Central memory CD8-positive, alpha-beta T cell (primary cell): ENCODE measurements at regions not wholly inside any gene's neighbourhood (a gene's known extent, or its start where the extent isn't known, plus 50 kb on each side); places are given as distances from the start of the nearest gene placed in this dataset.

ENCODE experiments used
- ATAC-seq: fragments of 150-1000 bp; cut with Tn5 transposase; replicated peaks from 2 replicates; pipeline ENCODE4 v1.10.0; 2022; ENCODE audit warnings: mild to moderate bottlenecking, moderate FRiP score, moderate number of reproducible peaks; ENCODE audit not compliant: poor library complexity, severe bottlenecking; ENCODE audit errors: extremely low read depth
- DNase-seq, 2 donors: peaks; one replicate each; pipeline ENCODE4 v3.0.0; 2021; ENCODE audit warnings: low spot score in 2 of 2
- H3K27ac Mint-ChIP-seq: one replicate; pipeline ENCODE4 v1.8.0; 2022; ENCODE audit warnings: low read depth, mild to moderate bottlenecking, moderate library complexity, mixed read lengths
- H3K27me3 Mint-ChIP-seq: one replicate; pipeline ENCODE4 v1.8.0; 2022; ENCODE audit warnings: mixed read lengths
- H3K36me3 Mint-ChIP-seq: one replicate; pipeline ENCODE4 v1.8.0; 2022; ENCODE audit warnings: mild to moderate bottlenecking, moderate library complexity, mixed read lengths; ENCODE audit not compliant: insufficient read depth
- H3K4me1 Mint-ChIP-seq: one replicate; pipeline ENCODE4 v1.8.0; 2022; ENCODE audit warnings: mixed read lengths
- H3K4me3 Mint-ChIP-seq: one replicate; pipeline ENCODE4 v1.8.0; 2022; ENCODE audit warnings: mild to moderate bottlenecking, moderate library complexity, mixed read lengths
- H3K9me3 Mint-ChIP-seq: one replicate; pipeline ENCODE4 v1.8.0; 2022; ENCODE audit warnings: mixed read lengths

- Mint-ChIP-seq H3K27ac (no peak overlapping the region), H3K36me3 (no peaks in the 10 kb centered on the region), H3K9me3 (peaks cover 6% of the 10 kb centered on the region), H3K4me3 (no peak overlapping the region), H3K4me1 (no peaks in the 10 kb centered on the region), H3K27me3 (no peaks in the 10 kb centered on the region)
- ATAC-seq (no peak), DNase-seq (no peak)
Measured at GRCh38 chr1:238205045-238205662, 314.4 kb upstream of the ZP4 start.

- Mint-ChIP-seq H3K4me1 (no peaks in the 10 kb centered on the region), H3K27me3 (no peaks in the 10 kb centered on the region), H3K36me3 (no peaks in the 10 kb centered on the region), H3K4me3 (no peak overlapping the region), H3K27ac (no peak overlapping the region), H3K9me3 (peaks cover 6% of the 10 kb centered on the region)
- ATAC-seq, result no peak
- DNase-seq, result no peak
Measured at GRCh38 chr1:238201992-238202391, 311.3 kb upstream of the ZP4 start.

GRCh38 chr1:238199325-238199724, 308.6 kb upstream of the ZP4 start:
- Mint-ChIP-seq H3K4me3 (no peak overlapping the region), H3K9me3 (peaks cover 11% of the 10 kb centered on the region), H3K27me3 (no peaks in the 10 kb centered on the region), H3K27ac (no peak overlapping the region), H3K36me3 (peaks cover 3% of the 10 kb centered on the region), H3K4me1 (no peaks in the 10 kb centered on the region)
- DNase-seq (no peak), ATAC-seq (no peak)

- Mint-ChIP-seq H3K27ac (no peak overlapping the region), H3K36me3 (peaks cover 3% of the 10 kb centered on the region), H3K4me3 (no peak overlapping the region), H3K9me3 (peaks cover 11% of the 10 kb centered on the region), H3K4me1 (no peaks in the 10 kb centered on the region), H3K27me3 (no peaks in the 10 kb centered on the region)
- ATAC-seq, result no peak
- no peak for DNase-seq
Measured at GRCh38 chr1:238196516-238196915, 305.8 kb upstream of the ZP4 start.

- DNase-seq, result no peak
- H3K27ac Mint-ChIP-seq, result no peak overlapping the region
Measured at GRCh38 chr1:238191170-238191569, 300.4 kb upstream of the ZP4 start.

GRCh38 chr1:238187575-238187949, 296.8 kb upstream of the ZP4 start:
- H3K4me3 Mint-ChIP-seq, result no peak overlapping the region
- peaks cover 1% of the 10 kb centered on the region for H3K36me3 Mint-ChIP-seq
- no peak overlapping the region for H3K27ac Mint-ChIP-seq
- ATAC-seq (no peak), DNase-seq (no peak)
- no peaks in the 10 kb centered on the region for H3K27me3 Mint-ChIP-seq
- peaks cover 17% of the 10 kb centered on the region for H3K9me3 Mint-ChIP-seq
- H3K4me1 Mint-ChIP-seq, result no peaks in the 10 kb centered on the region

More at GRCh38 chr1:238191170-238191569, 300.4 kb upstream of the ZP4 start:
- ATAC-seq, result no peak
- peaks cover 1% of the 10 kb centered on the region for H3K36me3 Mint-ChIP-seq
- no peaks in the 10 kb centered on the region for H3K4me1 Mint-ChIP-seq
- H3K27me3 Mint-ChIP-seq, result no peaks in the 10 kb centered on the region
- peaks cover 11% of the 10 kb centered on the region for H3K9me3 Mint-ChIP-seq
- H3K4me3 Mint-ChIP-seq, result no peak overlapping the region

- ATAC-seq, result no peak
- Mint-ChIP-seq H3K27me3 (no peaks in the 10 kb centered on the region), H3K4me3 (no peak overlapping the region), H3K27ac (no peak overlapping the region), H3K9me3 (peaks cover 17% of the 10 kb centered on the region), H3K36me3 (peaks cover 1% of the 10 kb centered on the region), H3K4me1 (no peaks in the 10 kb centered on the region)
- DNase-seq, result no peak
Measured at GRCh38 chr1:238186887-238187574, 296.3 kb upstream of the ZP4 start.

- ATAC-seq (no peak), DNase-seq (no peak)
- Mint-ChIP-seq H3K27me3 (no peaks in the 10 kb centered on the region), H3K36me3 (no peaks in the 10 kb centered on the region), H3K4me3 (no peak overlapping the region), H3K9me3 (peaks cover 16% of the 10 kb centered on the region), H3K27ac (no peak overlapping the region), H3K4me1 (no peaks in the 10 kb centered on the region)
Measured at GRCh38 chr1:238177960-238178645, 287.4 kb upstream of the ZP4 start.

- H3K4me3 Mint-ChIP-seq, result no peak overlapping the region
- DNase-seq (no peak), ATAC-seq (no peak)
- no peaks in the 10 kb centered on the region for H3K27me3 Mint-ChIP-seq
- peaks cover 16% of the 10 kb centered on the region for H3K9me3 Mint-ChIP-seq
- H3K36me3 Mint-ChIP-seq, result no peaks in the 10 kb centered on the region
- H3K27ac Mint-ChIP-seq, result no peak overlapping the region
- no peaks in the 10 kb centered on the region for H3K4me1 Mint-ChIP-seq
Measured at GRCh38 chr1:238177351-238177750, 286.6 kb upstream of the ZP4 start.

- Mint-ChIP-seq H3K27me3 (no peaks in the 10 kb centered on the region), H3K4me1 (no peaks in the 10 kb centered on the region), H3K27ac (no peak overlapping the region), H3K4me3 (no peak overlapping the region), H3K9me3 (peaks cover 16% of the 10 kb centered on the region), H3K36me3 (no peaks in the 10 kb centered on the region)
- ATAC-seq (no peak), DNase-seq (no peak)
Measured at GRCh38 chr1:238176441-238176840, 285.7 kb upstream of the ZP4 start.

GRCh38 chr1:238171985-238172384, 281.3 kb upstream of the ZP4 start:
- Mint-ChIP-seq H3K27me3 (no peaks in the 10 kb centered on the region), H3K36me3 (no peaks in the 10 kb centered on the region), H3K27ac (no peak overlapping the region), H3K4me3 (no peak overlapping the region), H3K4me1 (no peaks in the 10 kb centered on the region), H3K9me3 (peaks cover 10% of the 10 kb centered on the region)
- no peak for DNase-seq
- no peak for ATAC-seq

GRCh38 chr1:238161955-238162354, 271.2 kb upstream of the ZP4 start:
- H3K9me3 Mint-ChIP-seq, result peaks cover 31% of the 10 kb centered on the region
- ATAC-seq, result no peak

GRCh38 chr1:238153939-238154338, 263.2 kb upstream of the ZP4 start:
- Mint-ChIP-seq H3K9me3 (peaks cover 33% of the 10 kb centered on the region), H3K4me1 (no peaks in the 10 kb centered on the region), H3K27me3 (no peaks in the 10 kb centered on the region), H3K36me3 (no peaks in the 10 kb centered on the region), H3K27ac (no peak overlapping the region), H3K4me3 (no peak overlapping the region)
- no peak for ATAC-seq
- DNase-seq, result no peak

More at GRCh38 chr1:238161955-238162354, 271.2 kb upstream of the ZP4 start:
- DNase-seq, result no peak
- Mint-ChIP-seq H3K27ac (no peak overlapping the region), H3K27me3 (no peaks in the 10 kb centered on the region), H3K36me3 (no peaks in the 10 kb centered on the region), H3K4me1 (no peaks in the 10 kb centered on the region), H3K4me3 (no peak overlapping the region)
